ENCODE measurements at regions not wholly inside any gene's neighbourhood (a gene's known extent, or its start where the extent isn't known, plus 50 kb on each side); places are given as distances from the start of the nearest gene placed in this dataset.

DNA sequence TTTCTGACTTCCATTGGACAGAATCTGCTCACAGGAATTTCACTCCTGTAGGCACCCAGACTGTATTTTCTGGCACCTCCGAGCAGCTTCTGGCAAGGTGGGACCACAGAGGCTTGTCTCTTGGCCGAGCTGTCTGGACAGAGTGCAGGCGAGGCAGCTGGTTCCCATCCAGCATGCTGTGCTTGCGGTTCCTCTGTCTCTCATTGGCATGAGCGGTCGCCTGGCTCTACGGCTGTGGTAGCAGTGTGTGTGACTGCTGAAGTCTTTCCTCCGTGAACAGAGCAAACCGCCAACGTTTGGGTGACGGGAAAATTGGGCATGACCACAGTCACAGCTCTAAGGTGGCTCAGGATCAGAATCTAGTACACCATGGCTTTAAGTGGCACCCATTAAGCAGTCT is 411.7 kb upstream of the NETO1 start:
- DNase-seq: no peak

DNA sequence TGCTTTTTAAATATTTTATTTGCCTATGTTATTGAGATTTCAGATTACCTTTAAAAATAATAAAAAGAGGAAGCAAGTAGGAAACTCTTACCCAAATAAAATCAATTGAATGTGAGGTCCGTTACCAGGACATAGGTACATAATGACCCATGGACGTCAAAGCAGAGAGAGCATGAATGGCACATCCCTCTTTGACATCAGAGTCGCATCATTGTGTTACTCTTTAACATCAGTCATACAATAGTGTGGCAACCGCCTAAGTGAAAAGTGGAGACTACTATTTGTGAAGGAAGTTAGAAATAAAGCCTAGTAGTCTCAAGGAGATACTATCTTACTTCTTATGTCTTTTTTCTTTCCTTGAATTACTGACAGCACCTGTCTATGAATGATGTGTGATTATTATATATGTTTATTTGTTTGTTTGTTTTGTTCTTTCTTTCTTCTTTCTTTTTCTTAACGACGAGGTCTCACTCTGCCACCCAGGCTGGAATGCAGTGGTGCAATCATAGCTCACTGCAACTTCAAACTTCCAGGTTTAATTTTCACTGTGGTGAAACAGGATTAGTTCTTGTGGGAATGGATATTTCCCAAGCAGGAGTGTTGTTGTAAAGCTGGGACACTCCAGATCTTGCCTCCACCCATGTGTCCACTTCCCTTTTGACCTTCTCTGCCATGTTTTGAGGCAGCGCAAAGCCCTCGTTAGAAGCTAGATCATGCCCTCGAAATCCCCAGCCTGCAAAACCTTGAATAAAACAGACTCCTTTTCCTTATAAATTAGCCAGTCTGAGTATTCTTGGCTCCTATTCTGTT is 407.2 kb upstream of the NETO1 start:
- DNase-seq: no peak

DNA sequence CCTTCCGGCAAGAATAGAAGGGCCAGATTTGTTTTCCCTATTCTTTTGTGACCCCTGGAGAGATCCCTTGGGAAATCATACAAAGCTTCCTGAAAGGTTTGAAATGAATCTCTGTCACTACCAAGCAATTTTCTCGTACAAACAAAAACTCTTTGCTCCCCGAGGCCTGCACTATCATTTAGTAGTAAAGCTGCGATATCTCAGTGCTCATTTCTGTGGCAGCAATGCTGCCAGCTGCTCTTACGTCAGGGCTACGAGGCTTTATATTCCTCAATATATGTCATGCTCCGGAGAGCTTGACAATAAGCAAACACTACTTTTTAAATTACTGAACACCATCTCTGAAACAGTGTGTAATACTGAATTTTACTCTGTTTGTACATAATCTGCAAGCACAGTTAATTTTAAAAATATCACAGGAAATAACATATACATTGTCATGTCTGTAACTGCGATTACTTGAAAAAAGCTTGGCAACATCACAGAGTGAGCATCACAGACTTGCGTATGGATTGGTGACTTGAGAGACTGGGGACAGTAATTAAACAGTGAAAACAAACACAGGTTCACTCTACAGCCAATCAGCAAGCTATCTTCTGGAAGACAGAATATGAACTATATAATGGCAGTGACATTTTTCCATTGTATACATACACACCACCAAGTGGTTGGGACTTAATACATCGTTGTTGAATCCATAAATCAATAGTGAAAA is 403.3 kb upstream of the NETO1 start:
- no peak for DNase-seq

DNA sequence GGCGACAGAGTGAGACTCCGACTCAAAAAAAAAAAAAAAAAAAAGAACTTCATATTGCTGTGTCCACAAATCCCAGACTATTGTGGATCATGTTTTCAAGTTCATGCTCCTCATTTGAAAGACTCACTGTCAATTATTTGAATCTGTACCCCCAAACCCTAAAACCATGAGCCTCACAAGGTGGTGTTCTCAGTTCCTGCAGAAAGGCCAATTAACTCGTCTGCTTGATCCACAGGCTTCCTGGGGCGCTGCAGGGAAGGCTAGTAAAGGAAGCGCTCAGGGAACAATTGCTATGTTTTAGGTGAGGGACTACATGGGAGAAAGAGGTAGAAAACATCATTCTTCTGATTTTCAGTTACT is 396.8 kb upstream of the NETO1 start:
- DNase-seq: no peak

DNA sequence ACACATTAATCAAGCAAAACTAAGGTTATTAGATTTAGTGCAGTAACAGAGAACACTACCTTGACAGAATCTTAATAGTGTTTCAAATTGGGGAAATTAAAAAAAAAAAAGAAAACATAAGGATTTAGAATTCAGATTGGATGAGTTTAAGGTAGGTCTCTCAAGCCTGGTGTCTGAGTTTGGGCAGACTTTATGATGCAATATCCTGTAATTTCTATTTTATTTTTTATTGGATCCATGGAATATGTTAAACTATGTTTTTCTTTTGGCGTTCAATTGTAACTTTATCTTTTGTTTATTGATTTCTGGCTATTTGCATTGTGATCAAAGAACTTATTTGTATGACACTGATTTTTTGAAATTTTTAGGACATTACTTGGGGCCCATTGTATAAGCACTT is 394.1 kb upstream of the NETO1 start:
- DNase-seq: no peak

DNA sequence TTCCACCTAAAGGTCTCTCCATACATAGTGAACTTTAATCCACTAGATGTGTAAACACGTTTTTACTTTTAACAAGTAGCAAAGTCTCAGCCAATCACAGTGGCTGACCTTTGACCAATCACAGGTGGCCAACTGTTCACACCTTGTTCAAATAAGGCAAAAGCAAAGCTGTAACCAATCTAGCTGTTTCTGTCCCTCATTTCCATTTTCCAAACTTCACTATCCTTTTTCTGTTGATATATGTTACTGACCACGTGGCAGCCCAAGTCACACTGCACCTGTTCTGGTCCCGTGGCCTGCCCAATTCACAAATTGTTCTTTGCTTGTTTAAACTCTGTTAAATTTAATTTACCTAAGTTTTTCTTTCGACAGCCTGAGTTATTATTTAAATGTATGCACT is 393.5 kb upstream of the NETO1 start:
- no peak for DNase-seq

DNA sequence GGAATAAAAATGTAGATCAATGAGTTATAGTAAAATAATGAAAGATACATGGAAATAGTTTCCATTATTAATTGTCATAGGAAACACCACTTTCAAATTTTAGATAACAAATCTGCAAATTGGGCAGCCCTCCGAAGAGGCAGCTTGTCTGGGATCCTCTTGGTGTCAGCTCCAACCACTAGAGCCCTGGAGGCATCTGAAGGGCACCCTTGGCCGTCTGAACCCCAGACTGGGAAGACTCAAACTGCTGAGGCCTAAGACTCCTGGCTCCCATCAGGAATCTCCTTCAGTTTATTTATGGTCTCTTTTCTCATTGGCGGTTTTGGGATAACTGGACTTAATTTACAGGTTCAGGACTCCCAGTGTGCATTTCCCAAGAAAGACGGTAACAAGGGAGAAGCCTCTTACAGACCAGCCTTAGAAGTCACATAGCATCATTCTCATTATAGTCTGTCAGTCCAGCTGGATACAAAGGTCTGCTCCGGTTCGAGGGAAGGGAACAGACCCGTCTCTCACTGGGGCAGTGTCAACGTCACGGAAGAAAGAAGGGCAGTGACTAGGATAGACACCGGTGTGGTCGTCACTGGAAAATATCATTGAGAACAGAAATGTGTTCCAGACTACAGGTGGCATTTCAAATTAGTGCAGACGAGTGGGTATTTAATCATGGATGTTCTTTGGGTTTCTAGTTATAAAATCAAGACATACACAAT is 390.7 kb upstream of the NETO1 start:
- no peak for DNase-seq

DNA sequence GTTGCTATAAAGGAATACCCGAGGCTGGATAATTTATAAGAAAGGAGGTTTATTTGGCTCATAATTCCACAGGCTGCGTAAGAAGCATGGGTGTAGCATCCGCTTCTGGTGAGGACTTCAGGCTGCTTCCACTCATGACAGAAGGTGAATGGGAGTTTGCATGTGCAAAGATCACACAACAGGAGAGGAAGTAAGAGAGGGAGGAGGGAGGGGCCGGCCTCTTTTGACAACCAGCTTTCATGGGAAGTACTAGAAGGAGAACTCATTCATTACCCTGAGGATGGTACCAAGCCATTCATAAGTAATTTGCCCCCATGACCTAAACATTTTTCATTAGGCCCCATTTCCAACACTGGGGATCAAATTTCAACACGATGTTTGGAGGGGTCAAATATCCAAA is 386.8 kb upstream of the NETO1 start:
- no peak for DNase-seq

DNA sequence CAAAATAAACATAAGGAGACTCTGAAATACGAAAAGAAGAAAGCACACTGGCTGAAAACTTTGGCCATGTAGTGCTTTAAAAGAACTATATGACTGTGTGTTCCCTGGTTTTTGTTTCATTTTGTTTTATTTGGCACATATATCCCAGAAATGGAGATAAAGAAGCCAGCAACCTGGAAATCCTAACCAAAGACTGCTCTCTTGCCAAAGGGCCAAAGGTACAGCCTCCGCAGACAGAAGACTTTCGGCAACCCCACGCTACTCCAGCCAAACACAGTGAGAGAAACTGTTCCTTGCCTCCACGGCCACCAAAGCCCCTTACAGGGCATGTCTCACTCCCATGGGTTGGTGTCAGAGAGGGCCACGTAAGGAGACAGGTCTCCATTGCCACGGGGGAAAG is 381.2 kb upstream of the NETO1 start:
- no peak for DNase-seq

DNA sequence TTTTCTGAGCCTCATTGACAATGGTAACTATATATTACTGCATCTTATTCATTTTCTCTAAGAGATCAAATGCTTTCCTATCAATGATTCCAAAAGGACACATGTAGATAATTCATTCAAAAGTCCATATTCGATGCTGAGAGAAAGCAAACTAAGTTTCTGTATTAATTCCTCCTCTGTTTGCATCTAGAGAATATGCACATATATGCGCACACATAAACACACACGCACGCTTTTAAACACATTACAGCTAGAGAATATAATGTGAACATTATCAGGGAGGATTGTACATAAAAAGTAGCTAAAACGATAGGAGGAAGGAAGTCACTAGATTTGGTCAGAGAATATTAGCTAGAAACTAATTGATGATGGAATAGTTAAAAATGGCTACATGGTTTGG is 379.0 kb upstream of the NETO1 start:
- no peak for DNase-seq

DNA sequence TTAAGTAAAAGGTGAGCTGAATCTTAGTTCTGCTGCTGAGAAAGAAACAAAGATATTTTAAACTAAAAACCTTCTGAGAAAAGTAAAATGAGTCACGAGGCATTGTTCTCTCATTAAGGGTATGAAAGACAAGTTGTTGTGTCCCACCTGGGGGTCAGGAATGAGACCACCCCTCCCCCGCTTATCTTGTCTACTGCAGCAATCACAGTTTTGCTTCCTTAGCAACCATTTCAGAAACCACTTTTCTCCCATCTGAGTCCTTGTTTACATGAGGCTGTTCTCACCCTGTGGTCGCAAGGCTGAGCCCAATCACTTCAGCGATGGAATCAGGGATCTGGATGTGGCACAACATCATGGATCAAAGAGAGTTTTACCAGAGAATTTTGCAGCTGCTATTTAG is 377.6 kb upstream of the NETO1 start:
- DNase-seq: no peak

DNA sequence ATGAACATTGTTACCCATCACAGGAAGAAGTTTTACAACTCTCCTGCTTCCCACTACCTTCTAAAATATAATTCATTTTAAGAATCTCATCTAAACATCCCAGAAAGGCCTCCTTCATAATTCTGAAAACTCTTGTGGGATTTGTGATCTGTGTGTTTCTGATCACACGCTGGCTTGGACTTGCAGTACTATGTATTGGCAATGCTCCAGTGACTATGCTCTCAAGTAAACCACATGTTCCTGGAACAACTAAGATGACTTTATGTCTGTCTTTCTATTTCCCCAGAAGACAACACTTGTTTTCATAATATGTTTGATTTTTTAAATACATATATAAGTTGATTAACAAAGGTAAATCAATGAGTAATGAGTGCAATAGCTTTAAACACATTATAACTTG is 376.6 kb upstream of the NETO1 start:
- no peak for DNase-seq

DNA sequence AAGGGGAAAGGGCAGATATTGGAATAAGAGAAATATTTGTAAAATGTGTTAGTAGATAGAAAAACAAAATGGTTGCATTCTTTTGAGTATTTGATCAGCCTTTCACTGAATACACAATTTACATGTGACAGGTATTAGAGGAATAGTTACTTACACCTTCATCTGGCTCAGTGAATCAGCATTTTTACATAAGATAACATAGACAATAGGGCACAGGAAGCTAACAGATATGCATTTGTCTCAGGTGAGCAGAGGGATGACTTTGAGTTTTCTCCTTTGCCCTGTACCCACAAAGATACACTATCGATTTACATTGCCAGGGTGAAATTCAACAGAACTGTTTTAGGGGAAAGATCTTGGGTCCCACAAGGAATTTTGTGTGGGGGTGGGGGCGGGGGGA is 373.1 kb upstream of the NETO1 start:
- DNase-seq: no peak

DNA sequence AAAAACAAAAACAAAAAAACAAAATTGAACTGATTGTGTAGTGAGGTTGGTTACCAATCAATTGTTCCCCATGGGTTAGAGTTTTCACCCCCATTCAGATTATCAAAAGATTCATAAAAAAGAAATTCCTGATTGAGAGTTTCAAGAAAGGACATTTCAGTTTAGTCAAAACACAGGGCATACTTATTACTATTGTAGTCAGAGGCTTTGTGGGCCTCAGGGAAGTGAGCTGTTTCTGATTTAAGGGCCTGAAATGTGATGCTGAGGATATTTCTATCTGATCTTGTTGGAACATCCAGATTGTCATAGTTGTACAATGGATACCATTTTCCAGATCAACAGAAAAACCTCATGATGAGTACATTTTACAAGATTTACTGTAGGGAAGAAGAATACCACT is 368.1 kb upstream of the NETO1 start:
- DNase-seq: no peak

DNA sequence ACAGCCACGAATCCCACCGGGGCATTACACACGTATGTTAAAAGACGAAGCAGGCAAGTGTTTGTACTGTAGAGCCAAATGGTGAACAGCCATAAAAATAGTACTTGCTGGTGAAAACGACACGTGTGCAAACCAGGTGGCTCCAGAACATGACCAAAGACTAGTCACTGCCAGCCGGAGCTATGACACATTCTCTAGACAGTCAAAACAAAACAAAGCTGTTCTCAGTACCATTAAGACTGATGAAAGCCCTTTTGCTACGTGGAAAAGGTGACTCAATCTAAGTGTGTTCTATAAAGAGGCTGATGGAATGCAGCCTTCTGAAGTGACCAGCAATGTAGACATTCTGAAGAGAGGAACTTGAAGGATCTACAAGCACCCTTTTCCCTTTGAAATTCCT is 367.7 kb upstream of the NETO1 start:
- no peak for DNase-seq

DNA sequence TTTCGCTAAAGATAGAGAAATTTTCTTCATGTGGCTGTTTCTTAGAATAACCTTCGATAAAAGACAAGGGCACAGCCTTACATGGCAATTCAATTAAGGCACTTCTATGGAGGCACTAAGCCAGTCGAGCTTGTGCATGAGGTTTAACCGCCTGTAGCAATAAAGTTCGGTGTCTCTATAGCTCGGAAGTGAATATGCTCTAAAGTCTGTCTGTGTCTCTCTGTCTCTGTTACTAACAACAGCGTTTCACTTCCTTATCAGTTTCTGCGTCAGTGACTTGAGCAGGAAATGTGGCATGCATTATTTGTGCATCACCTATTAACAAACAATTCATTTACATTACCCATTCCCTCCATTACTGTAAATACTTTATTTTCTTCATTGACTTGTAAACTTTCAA is 365.1 kb upstream of the NETO1 start:
- no peak for DNase-seq

DNA sequence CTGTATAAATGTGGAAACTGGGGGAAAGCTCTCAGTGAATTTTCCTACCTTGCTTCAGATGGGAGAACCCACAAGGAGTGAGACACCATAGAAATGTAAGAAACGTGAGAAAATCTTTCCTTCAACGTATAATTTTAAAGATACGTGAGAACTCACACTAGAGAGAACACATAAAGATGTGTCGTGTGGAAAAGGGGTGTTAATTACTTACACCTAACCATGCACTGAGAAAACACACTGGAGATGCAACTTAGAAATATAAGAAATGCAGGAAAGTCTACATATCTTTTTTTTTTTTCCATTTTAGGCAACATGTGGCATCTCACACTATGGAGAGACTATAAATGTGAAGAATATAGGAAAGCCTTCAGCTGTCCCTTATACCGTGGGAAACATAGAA is 352.9 kb upstream of the NETO1 start:
- no peak for DNase-seq

DNA sequence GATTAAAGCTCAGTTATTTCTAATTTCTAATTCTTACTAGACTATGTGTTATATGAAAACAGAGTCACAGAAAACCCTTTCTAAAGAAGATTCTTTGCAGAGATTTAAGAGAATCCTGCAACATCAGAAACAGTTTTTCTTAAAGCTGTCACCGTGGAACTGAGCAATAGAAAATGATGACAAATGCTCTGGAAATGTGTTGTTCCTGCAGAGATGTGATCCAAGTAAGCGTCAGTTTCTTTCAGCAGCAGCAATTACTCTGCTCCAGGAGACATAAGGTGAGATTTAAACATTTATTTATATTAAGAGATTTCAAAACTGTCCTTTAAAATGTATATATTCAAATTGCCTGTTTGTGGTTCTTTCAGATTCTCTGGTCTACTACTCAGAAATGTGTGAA is 350.5 kb upstream of the NETO1 start:
- DNase-seq: no peak

DNA sequence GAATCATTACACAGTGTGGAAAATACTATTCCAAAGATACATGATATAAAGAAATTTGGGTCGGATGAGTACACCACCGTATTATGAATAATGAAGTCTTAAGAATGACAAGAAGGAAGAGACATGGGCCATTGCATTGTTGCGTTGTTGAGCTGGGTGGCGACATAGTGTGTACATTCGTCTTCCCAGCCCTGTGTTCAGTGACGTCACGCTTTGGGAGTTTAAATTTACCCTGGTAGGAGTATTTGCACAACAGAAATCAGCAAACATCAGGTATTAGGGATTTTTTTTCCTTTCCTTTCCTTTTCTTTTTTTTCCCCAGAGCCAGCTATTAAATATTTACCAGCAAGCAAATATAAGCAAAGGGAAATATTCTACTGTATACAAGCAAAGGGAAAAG is 347.2 kb upstream of the NETO1 start:
- DNase-seq: no peak

DNA sequence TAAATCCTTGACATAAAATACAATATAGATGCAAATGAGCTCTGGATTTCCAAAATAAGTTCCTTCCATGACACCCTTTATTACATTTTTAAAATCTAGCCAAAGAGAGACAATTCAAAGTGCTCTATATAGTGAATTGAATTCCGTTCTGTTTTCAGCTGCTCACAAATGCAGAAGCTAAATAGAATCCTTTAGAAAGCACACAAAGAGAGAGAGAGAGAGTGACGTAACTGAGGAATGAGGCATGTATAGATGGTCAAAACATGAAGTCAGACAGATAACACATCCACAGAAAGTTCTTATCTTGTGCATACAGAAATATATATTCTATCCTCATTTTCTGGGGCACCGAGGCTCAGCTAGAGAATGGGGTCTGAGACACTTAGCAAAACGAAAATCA is 344.7 kb upstream of the NETO1 start:
- DNase-seq: no peak

DNA sequence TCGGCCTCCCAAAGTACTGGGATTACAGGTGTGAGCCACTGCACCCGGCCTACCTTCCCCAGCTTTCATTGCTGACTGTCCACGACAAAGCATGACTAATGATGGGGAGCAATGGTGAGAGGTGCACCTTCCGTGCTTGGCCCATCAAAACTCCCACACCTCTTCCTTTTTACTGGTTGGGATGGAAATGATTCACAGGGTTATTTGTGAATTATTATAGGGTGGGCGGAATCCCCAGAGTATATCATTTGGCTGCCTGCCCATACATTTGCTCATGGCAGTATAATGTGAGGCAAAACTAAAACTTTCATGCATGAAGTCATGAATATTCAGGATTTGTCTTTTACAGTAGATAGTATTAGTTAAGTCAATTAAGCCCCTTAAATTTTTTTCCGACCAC is 334.2 kb upstream of the NETO1 start:
- DNase-seq: no peak

DNA sequence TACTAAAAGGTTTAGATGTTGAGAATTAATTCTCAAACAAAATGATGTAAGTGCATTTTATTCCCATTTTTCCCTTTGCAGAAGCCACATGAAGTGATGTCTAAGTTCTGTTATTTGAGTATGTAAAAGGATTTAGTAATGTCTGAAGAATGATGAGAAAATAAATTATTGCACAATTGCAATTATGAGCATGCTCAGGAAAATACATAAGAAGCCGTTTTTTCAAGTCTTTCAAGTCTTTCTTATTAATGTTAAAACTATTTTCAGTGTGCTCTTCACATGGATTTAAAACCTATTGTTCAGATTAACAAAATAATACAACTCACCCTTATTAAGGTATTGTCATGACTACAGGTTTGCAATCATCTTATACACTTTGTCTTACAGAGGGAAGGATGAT is 331.4 kb upstream of the NETO1 start:
- DNase-seq: no peak

DNA sequence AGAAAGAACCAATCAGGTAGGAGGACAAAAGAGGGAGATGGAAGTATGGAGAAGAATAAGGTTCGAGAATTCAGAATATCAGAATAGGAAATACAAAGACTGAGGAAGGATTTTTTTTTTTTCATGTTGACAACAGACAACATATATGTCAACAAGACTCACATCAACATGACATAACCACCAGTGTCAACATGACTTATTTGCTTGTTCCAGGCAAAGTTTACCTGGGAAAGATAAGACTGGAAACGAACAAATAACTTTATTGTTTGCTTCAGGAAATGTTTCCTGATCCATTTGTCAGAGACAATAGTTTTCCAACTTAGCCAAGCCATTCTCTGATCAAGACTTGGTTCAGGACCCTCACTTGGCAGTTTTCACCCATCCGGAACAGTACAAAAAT is 321.9 kb upstream of the NETO1 start:
- DNase-seq: no peak

DNA sequence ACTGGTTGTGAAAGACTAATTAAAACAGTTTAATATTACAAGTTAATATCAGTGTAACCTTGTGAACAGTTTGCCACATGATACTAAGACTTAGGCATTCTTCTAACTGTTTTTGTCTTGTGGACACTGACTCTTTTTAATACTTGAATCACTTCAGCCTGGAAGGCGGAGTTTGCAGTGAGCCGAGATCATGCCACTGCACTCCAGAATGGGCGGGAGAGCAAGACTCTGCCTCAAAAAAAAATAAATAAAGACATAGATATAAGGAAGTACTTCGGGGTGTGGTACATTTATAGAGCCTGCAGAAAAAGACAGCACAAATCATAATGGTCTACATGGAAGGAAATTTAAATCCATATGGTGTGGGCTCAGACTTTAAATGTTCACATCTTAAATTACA is 300.4 kb upstream of the NETO1 start:
- no peak for DNase-seq

Measured in right hindlimb (tissue), 1 donor.